Heart left ventricle (tissue), 13 donors: ENCODE measurements at regions not wholly inside any gene's neighbourhood (a gene's known extent, or its start where the extent isn't known, plus 50 kb on each side); places are given as distances from the start of the nearest gene placed in this dataset.

Source experiments
- POLR2A ChIP-seq, 2 donors: fragments of 450-650 bp; IDR thresholded peaks; one replicate each; pipeline ENCODE4 v1.6.1; 2017; ENCODE audit warnings: antibody characterized with exemption in 2 of 2, mild to moderate bottlenecking in 2 of 2, moderate library complexity in 2 of 2
- TF ChIP-seq, protein P1 (sequence below), 12 donors: fragments of 200-600 bp; sonication (generic) in 4 of 12; IDR thresholded peaks; one replicate each; pipeline versions ENCODE4 v1.5.0 to v1.8.0; 2018 to 2022; ENCODE audit warnings: antibody characterized with exemption in 12 of 12, mild to moderate bottlenecking in 5 of 12
- donor health status: ischemic (EF 13 %, LVEDD 7.1; RV severe dilation, severe dysfunction).
- donor health status: DM: no; HTN: yes; CAD: no.
- donor health status: DM: no; HTN: no; CAD: no.
- donor health status: ischemic (EF 25% LVEDD 6.9; RV normal size, moderate dysfunction).
- donor health status: ischemic (EF 25% LVEDD 5.7; RV mildly dilated, moderate dysfunction).
- donor health status: ischemic (EF 35%, LVEDD 5.7; RV mildly dilated, moderate dysfunction).
- donor health status: nonischemic (EF 11% LVEDD 7.7; RV severe dilation, severe dysfunction).
- donor health status: DM: yes; HTN: yes; CAD: no.
- donor health status: PGD.
- donor health status: ischemic (EF 29% LVEDD 5.4; RV normal size, mild dysfunction).
- donor health status: nonischemic (EF 23%, LVEDD 6.1; RV moderate dilation, normal function).

- TF ChIP-seq, protein P1, sequence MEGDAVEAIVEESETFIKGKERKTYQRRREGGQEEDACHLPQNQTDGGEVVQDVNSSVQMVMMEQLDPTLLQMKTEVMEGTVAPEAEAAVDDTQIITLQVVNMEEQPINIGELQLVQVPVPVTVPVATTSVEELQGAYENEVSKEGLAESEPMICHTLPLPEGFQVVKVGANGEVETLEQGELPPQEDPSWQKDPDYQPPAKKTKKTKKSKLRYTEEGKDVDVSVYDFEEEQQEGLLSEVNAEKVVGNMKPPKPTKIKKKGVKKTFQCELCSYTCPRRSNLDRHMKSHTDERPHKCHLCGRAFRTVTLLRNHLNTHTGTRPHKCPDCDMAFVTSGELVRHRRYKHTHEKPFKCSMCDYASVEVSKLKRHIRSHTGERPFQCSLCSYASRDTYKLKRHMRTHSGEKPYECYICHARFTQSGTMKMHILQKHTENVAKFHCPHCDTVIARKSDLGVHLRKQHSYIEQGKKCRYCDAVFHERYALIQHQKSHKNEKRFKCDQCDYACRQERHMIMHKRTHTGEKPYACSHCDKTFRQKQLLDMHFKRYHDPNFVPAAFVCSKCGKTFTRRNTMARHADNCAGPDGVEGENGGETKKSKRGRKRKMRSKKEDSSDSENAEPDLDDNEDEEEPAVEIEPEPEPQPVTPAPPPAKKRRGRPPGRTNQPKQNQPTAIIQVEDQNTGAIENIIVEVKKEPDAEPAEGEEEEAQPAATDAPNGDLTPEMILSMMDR (IDR thresholded peaks at IDR 0.05), result no peak
- no peak for TF ChIP-seq POLR2A (IDR thresholded peaks at IDR 0.05)
Observed at GRCh38 chr3:135514060-135514448, 451.5 kb upstream of the PPP2R3A start.
